GM19328 (cell line): ENCODE measurements at regions not wholly inside any gene's neighbourhood (a gene's known extent, or its start where the extent isn't known, plus 50 kb on each side); places are given as distances from the start of the nearest gene placed in this dataset.

Source experiments
- ATAC-seq: cut with Tn5 transposase; IDR thresholded peaks from one replicate; pipeline ENCODE4 v1.9.1; 2021; ENCODE audit warnings: mild to moderate bottlenecking, moderate library complexity; ENCODE audit not compliant: unreplicated experiment

- ATAC-seq: no peak
These were observed 377.2 kb downstream of the GADD45G start for GRCh38 chr9:89982016-89982415.

DNA sequence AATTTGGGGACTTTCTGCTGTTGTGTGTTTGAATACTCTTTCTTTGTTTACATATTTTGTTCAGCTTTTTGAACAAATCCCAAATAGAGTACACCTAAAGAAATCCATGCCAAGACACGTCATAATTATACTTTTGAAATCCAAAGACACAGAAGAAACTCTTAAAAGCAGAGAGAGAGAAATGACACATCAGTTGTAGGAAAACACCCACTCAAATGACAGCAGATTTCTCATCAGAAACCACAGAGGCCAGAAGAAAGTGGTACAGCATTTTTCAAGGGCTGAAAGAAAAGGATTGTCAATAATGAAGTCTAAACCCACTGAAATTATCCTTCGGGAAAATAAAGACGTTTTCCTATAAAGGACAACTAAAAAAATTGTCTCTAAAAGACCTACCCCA lies 378.6 kb downstream of the GADD45G start:
- ATAC-seq: no peak

GRCh38 chr9:89984214-89984613 lies 379.4 kb downstream of the GADD45G start:
- no peak for ATAC-seq

GRCh38 chr9:89985068-89985467 lies 380.3 kb downstream of the GADD45G start:
- no peak for ATAC-seq

- no peak for ATAC-seq
These were observed 381.4 kb downstream of the GADD45G start for GRCh38 chr9:89986190-89986589.

DNA sequence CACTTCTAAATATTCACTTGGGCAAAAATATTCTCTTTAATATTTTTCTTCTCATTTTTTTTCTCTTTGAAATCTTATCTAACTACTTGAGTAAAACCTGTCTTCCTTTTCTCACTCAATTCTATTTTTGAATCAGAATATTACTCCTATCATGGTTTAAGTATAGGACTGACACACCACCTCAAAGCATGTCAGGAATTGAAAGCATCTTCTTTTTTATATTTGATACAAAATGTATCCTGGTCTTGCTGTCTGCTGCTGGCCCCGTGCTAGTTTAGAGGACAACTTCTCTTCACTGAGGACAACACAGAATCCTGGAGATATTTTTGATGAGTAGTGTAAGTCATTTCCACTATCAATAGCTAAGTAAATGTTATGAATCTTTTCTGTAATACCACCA lies 383.6 kb downstream of the GADD45G start:
- no peak for ATAC-seq

DNA sequence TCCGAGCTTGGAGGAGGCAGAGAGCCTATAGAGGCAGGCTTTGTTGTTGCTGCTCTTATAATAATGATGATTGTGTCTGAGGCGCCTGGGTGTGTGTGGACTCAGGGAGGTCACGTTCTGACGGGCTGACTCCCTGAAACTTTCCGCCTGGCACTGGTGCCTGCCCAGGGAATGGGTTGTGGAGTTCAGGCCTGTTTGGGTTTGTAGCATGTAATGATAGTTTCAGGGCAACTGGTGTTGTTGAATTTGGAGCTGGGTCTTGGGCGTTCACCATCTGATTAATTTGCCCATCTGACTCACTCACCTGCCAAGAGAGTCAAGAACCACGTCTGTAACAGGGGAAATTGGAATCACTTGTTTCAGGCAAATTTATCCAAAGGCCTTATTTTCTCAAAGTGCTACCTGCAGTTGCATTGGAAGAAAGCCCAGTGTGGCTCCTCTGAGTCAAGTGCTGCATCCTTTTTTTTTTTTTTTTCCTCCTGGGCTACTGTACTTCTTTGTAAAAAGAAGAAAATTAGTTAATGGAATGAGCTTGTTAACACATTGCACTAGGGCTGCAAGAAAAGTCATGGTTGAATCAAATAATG lies 386.5 kb downstream of the GADD45G start:
- ATAC-seq: no peak

DNA sequence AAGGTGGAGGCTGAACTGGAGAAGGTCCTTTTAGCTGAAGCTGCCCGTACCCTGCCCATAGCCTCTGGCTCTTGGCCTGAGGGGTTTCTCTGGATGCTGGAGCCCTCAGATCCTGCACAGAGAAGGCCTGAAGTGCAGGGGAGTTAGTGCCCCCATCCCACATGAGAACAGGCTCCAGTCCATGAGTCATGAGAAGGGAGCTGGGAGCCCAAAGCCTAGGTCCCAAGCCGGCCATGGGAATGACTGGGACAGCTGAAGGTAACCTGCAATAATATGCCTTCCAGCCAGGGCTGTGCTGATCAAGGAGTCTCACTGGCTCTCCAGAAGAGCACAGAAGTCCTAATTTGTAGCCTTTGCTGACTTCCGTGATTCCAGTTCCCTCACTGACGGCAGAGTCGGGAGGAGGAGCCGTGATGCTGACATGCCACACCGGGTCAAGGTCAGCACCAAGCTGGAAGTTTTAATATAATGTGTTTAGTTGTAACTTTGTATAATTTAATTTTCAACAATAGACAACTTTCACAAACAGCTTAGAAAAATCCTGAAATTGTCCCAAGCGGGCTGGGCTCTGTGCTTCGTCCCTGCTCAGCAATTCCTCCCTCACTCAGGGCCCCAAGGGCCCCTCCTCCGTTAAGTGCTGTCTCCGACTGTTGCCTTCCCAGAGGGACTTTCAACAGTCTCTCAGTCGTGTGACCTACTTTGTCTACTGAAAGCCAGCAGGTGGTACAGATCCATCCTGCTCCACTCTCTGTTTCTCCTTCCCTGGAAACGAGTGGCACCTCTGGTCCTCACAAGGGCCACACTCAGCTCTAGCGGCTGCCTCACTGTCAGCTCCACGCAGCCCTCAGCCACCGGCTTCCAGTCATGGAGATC lies 387.8 kb downstream of the GADD45G start:
- ATAC-seq: no peak

DNA sequence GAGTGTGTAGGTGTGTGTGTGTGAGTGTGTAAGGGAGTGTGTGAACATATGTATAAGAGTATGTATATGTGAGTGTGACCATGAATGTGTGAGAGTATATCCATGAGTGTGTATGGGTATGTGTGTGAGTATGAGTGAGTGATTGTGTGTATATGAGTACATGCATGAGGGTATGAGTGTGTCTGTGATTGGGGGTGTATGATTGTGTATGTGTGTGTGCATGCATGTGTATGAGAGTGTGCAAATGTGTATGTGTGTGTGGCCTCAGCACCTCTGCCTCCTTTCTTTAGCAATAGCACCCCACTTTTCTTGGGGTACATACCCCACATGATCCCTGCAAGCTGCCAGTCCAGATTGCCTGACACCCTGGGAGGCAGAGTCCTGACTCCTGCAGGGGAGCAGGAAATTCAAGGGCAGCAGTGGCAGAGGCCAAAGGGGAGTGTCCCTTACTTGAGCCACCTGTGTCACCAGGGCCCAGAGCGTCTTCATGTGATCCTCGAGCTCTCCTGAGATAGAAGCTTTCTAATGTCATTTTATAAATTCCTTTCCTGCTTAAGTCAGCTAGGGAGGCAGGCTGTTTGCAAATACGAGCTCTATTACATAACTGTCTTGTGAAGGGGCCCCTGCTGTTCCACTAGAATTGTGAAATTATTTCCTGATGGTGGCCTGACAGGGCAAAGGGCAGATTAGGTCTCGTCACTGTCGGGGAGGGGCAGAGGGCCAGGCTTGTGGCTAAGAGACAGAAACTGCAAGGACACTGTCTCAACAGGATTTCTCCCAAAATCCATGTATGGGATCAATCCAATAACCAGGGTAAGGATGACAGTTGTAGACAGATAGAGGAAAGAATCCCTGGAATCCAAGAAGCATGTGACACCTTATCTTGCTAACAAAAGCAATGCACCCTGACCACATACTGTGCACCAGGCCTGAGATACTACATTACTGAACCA lies 389.1 kb downstream of the GADD45G start:
- no peak for ATAC-seq

GRCh38 chr9:89994988-89995613 lies 390.3 kb downstream of the GADD45G start:
- ATAC-seq: no peak

DNA sequence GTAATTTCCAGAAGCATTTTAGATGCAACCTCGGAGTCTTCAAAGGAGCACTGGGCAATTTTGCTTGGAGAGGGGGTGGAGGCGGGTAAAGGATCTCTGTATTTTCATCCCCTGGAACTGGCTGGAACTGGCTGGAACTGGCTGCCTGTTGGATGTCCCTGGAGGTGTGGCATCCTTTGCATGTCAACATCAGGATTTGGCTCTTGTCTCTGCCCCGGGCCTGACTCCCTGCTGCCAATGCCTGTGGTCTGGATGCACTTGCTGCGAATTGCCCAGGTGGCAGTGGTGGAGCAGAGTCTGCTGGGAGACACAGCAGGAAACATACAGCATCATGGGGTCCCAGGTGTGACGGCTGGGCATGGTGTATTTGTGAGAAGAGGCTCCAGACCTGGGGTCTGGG lies 391.3 kb downstream of the GADD45G start:
- ATAC-seq: no peak

GRCh38 chr9:89996773-89997172 lies 392.0 kb downstream of the GADD45G start:
- ATAC-seq: no peak

GRCh38 chr9:89998633-89999032 lies 393.8 kb downstream of the GADD45G start:
- no peak for ATAC-seq

DNA sequence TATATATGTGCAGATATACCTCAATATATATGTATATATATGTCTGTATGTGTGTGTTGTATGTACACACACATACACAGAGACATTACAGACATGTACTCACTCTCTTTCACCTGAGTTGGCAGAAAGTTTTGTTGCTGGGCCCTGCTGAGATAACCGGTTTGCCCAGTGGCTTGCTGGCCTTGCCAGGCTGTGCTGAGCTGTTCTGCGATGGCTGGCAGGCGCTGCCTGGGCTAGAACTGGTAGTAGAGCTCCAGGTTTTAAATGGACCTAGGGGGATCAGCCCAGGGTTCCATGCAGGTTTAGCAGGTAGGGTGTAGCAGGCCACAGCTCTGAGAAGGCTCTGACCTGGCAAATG lies 394.3 kb downstream of the GADD45G start:
- ATAC-seq: no peak

- peak; percentile 85 for ATAC-seq
These were observed 394.9 kb downstream of the GADD45G start for GRCh38 chr9:89999534-90000370.

- ATAC-seq: no peak
These were observed 396.1 kb downstream of the GADD45G start for GRCh38 chr9:90000925-90001324.

DNA sequence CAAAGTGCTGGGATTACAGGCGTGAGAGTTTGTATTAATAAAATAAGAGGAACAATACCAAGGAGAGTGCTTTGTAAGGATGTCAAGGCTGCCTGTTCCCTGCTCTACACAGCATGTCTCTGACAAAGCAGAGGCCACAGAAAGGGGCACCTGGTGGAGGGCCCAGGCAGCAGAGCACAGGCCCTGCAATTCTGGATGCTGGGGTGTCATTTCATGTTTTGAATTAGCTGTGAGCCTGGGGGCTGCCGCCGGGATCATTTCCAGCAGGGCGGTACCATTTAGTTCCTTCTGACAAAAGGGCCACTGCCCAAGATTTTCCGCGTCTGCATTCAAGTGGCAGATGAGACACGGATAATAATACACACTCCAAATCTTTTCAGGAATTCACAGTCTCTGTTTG lies 396.9 kb downstream of the GADD45G start:
- no peak for ATAC-seq

DNA sequence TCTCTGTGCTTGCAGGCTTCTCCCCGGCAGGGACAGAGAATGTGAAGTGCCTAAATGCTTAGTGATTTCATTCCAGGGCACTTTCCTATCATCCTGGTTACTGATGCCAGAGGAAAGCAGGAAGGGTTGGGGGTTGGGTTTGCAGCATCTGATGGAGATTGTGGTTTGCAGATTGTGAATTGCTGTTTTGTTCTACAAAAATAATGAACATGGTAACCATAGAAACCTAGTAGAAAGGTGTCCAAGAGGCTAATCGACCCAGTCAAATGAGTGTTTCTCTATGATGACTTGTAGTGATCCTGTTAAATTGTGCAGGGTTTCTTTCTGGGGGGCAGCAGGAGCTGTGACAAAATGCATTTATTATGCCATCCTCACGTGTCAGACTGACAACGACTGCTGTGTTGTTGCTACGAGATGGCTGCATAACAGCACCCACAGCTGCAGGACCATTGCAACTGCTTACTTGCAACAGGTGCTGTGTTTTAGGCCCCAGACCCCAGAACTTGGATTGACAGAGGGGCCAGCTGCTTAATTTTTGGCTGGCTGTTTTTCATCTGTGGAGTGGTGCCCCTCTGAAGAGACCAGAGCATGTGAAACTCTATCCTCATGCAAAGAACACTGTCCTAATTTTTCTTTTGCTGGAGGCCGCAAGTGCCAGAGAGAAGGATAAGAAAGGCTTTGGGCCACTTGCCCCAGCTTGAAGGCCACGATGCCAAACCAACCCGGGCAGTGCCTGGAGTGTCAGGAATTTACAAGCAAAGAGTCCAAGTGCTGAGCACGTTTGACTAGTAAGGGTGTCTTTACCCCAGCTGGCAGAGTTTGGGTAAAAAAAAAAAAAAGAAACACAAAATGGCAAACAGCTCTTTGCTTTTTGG lies 397.8 kb downstream of the GADD45G start:
- no peak for ATAC-seq

DNA sequence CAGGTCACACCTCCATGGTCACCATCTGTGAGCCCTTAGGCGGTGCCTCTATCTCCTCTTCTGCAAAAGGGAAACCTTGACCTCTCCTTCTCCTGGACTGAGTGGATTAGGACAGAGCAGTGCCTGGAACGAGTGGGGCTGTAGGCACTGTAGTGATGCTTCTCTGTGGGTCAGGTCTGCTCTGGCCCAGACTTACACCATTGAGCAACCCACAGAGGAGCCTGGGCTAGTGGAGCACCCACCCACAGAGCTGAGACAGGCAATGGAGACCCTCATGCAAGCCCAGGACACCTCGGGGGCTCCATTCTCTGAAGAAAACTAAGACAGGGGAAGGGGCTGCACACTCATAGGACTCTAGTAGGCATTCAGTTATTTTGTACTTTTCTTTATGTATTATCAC lies 400.6 kb downstream of the GADD45G start:
- ATAC-seq: no peak
